Thoracic aorta (tissue), 2 donors: ENCODE measurements at regions not wholly inside any gene's neighbourhood (a gene's known extent, or its start where the extent isn't known, plus 50 kb on each side); places are given as distances from the start of the nearest gene placed in this dataset.

Experiments
- ATAC-seq: fragments of 150-250 bp; one replicate; pipeline ENCODE4 v1.8.0; 2017; ENCODE audit warnings: low read depth; ENCODE audit not compliant: insufficient number of reproducible peaks, low FRiP score
- DNase-seq: peaks from one replicate; pipeline ENCODE4 v3.0.0-alpha.2; 2020; ENCODE audit warnings: low spot score
- H3K27ac ChIP-seq, 2 donors: fragments of 200-600 bp; sonication (generic); 1 replicate in 1 of 2; 2 replicates in 1 of 2; pipeline ENCODE4 v1.5.1; 2016; ENCODE audit warnings: mild to moderate bottlenecking in 2 of 2, moderate library complexity in 2 of 2
- H3K27me3 ChIP-seq: fragments of 200-600 bp; sonication (generic); replicated peaks from 2 replicates; pipeline ENCODE4 v1.6.0; 2016; ENCODE audit warnings: mild to moderate bottlenecking; ENCODE audit not compliant: insufficient read depth
- H3K36me3 ChIP-seq: fragments of 200-600 bp; sonication (generic); one replicate; pipeline ENCODE4 v1.5.1; 2016
- H3K4me1 ChIP-seq, 2 donors: fragments of 200-600 bp; sonication (generic); 1 replicate in 1 of 2; 2 replicates in 1 of 2; pipeline versions ENCODE4 v1.5.1 to v1.6.0; 2016; ENCODE audit warnings: low read depth in 2 of 2, mild to moderate bottlenecking in 1 of 2; ENCODE audit not compliant: control insufficient read depth in 1 of 2
- H3K4me3 ChIP-seq: fragments of 200-600 bp; sonication (generic); 2 replicates; pipeline ENCODE4 v1.5.1; 2016; ENCODE audit warnings: mild to moderate bottlenecking
- H3K9me3 ChIP-seq: fragments of 200-600 bp; sonication (generic); 2 replicates; pipeline ENCODE4 v1.5.1; 2016
- CTCF ChIP-seq: fragments of 200-600 bp; sonication (generic); IDR thresholded peaks from one replicate; pipeline ENCODE4 v1.5.1; 2019; ENCODE audit warnings: antibody characterized with exemption

- no peak for TF ChIP-seq CTCF
- H3K4me3 ChIP-seq = no peak overlapping the region
- DNase-seq = no peak
These were observed 243.6 kb upstream of the NFE2L3 start for GRCh38 chr7:25908154-25908949.

GRCh38 chr7:25911738-25912607 lies 240.0 kb upstream of the NFE2L3 start:
- H3K36me3 ChIP-seq = no peaks in the 10 kb centered on the region
- DNase-seq (no peak), ATAC-seq (no peak)
- no peaks in the 10 kb centered on the region for H3K9me3 ChIP-seq
- no peaks in the 10 kb centered on the region for H3K27me3 ChIP-seq
- no peak overlapping the region for H3K4me3 ChIP-seq
- no peak overlapping the region for H3K27ac ChIP-seq
- H3K4me1 ChIP-seq = no peaks in the 10 kb centered on the region
- no peak for TF ChIP-seq CTCF

More at GRCh38 chr7:25908154-25908949, 243.6 kb upstream of the NFE2L3 start:
- H3K4me1 ChIP-seq = no peaks in the 10 kb centered on the region
- ATAC-seq = no peak
- no peak overlapping the region for H3K27ac ChIP-seq
- H3K36me3 ChIP-seq = no peaks in the 10 kb centered on the region
- H3K27me3 ChIP-seq = no peaks in the 10 kb centered on the region
- H3K9me3 ChIP-seq = no peaks in the 10 kb centered on the region

GRCh38 chr7:25913598-25914224 lies 238.3 kb upstream of the NFE2L3 start:
- Histone ChIP-seq H3K36me3 (no peaks in the 10 kb centered on the region), H3K9me3 (no peaks in the 10 kb centered on the region), H3K27me3 (no peaks in the 10 kb centered on the region), H3K27ac (no peak overlapping the region), H3K4me3 (no peak overlapping the region), H3K4me1 (no peaks in the 10 kb centered on the region)
- no peak for DNase-seq
- no peak for TF ChIP-seq CTCF
- ATAC-seq = no peak

GRCh38 chr7:25918731-25919130 lies 233.3 kb upstream of the NFE2L3 start:
- no peak for DNase-seq
- H3K4me1 ChIP-seq = no peaks in the 10 kb centered on the region
- H3K4me3 ChIP-seq = no peak overlapping the region
- no peak for TF ChIP-seq CTCF
- no peak for ATAC-seq
- H3K27ac ChIP-seq = no peak overlapping the region
- H3K9me3 ChIP-seq = no peaks in the 10 kb centered on the region
- H3K36me3 ChIP-seq = no peaks in the 10 kb centered on the region
- H3K27me3 ChIP-seq = no peaks in the 10 kb centered on the region

- Histone ChIP-seq H3K4me1 (no peaks in the 10 kb centered on the region), H3K4me3 (no peak overlapping the region), H3K27me3 (no peaks in the 10 kb centered on the region), H3K27ac (no peak overlapping the region), H3K36me3 (no peaks in the 10 kb centered on the region), H3K9me3 (no peaks in the 10 kb centered on the region)
- DNase-seq = no peak
- TF ChIP-seq CTCF = no peak
- no peak for ATAC-seq
These were observed 229.7 kb upstream of the NFE2L3 start for GRCh38 chr7:25922296-25922695.
